ENCODE measurements at regions not wholly inside any gene's neighbourhood (a gene's known extent, or its start where the extent isn't known, plus 50 kb on each side); places are given as distances from the start of the nearest gene placed in this dataset.

DNA sequence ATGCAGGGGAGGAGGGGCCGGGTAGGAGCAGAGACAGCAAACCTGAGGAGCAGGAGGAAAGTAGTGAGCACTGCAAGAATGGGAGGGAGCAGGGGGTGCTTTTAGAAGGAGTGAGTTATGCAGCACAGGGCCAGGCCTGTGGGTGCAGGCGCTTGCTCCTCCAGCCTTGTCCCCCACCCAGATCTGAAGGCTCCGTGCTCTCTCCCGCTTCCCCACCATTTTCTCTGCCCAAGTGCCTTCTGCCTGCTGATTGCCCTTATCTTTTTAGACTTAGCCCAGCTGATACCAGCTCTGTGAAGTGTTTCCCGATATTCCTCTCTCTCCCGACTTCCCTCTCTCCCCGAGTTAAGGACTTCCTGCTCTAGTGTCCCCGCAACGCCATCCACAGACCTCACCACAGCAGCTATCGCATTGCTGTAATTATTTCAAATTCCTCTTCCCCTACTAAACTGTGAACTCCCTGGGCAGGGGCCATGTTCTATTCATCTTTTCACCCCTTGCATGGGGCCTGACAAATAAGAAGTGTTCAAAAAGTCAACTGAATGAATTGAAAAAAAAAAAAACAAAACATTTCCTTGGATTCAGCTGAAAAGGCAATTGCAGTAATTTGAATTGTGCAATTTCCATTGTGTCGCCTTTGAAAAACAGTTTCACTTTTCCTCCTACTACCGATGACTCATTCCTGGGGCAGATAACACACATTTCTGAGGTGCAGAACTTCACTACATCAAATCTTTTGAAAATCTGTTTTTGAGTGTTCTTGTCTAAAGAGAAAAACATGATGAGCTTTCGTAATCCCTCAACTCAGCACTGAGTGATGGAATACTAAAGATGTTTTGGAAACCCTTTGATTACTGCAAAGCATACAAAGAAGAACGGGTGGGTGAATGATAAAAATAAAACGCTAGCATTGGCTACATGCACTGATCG, 69.7 kb upstream of the BMAL1 start:
- peak; percentile 40 to 49 for DNase-seq
- POLR2A ChIA-PET, result interaction anchor here (1.0 kb wide), 1 partner anchor 255 kb away, joined by 3 read pairs; the partner anchor contains the start of gene BTBD10
- H3K4me3 Mint-ChIP-seq (ENCODE audit: unreplicated experiment), result peak overlapping the region; percentile 79
- H3K9me3 ChIP-seq, result no peaks in the 10 kb centered on the region
- intact Hi-C loops (cut with micrococcal nuclease; ENCODE audit: unreplicated experiment), result loop anchor here (1.0 kb wide), 2 partner anchors 25 to 244 kb away; no protein-coding TSS in a partner anchor
- H3K27ac Mint-ChIP-seq (ENCODE audit: unreplicated experiment), result peak overlapping the region; percentile 92
- no peaks in the 10 kb centered on the region for H3K9me3 Mint-ChIP-seq (ENCODE audit: unreplicated experiment)
- TF ChIP-seq, protein P1, sequence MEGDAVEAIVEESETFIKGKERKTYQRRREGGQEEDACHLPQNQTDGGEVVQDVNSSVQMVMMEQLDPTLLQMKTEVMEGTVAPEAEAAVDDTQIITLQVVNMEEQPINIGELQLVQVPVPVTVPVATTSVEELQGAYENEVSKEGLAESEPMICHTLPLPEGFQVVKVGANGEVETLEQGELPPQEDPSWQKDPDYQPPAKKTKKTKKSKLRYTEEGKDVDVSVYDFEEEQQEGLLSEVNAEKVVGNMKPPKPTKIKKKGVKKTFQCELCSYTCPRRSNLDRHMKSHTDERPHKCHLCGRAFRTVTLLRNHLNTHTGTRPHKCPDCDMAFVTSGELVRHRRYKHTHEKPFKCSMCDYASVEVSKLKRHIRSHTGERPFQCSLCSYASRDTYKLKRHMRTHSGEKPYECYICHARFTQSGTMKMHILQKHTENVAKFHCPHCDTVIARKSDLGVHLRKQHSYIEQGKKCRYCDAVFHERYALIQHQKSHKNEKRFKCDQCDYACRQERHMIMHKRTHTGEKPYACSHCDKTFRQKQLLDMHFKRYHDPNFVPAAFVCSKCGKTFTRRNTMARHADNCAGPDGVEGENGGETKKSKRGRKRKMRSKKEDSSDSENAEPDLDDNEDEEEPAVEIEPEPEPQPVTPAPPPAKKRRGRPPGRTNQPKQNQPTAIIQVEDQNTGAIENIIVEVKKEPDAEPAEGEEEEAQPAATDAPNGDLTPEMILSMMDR (IDR thresholded peaks at IDR 0.05; ENCODE audit: insufficient read depth in 1 of 2, low read depth in 1 of 2, low read length in 1 of 2, severe bottlenecking in 1 of 2, unreplicated experiment in 1 of 2), result no peak
- no peaks in the 10 kb centered on the region for H3K36me3 ChIP-seq (ENCODE audit: control insufficient read depth, insufficient read depth, low read length)
- CTCF ChIA-PET, result interaction anchor here (0.7 to 2.1 kb wide), 4 partner anchors 55 to 244 kb away, joined by 3 to 9 read pairs (median 4); no protein-coding TSS in a partner anchor
- H3K27me3 Mint-ChIP-seq (ENCODE audit: insufficient read depth, unreplicated experiment), result no peaks in the 10 kb centered on the region
- no peaks in the 10 kb centered on the region for H3K36me3 Mint-ChIP-seq (ENCODE audit: insufficient read depth, unreplicated experiment)
- H3K4me1 ChIP-seq, result peaks cover 12% of the 10 kb centered on the region
- no peaks in the 10 kb centered on the region for H3K27me3 ChIP-seq (replicated peaks; ENCODE audit: control insufficient read depth, insufficient read depth, low read length)
- peaks cover 19% of the 10 kb centered on the region for H3K4me1 Mint-ChIP-seq (ENCODE audit: low read depth, unreplicated experiment)
- H3K4me3 ChIP-seq (ENCODE audit: low read depth, low read length), result peak overlapping the region; percentile 32
- no TSS peak for BruUV-seq (replicated peaks)

DNA sequence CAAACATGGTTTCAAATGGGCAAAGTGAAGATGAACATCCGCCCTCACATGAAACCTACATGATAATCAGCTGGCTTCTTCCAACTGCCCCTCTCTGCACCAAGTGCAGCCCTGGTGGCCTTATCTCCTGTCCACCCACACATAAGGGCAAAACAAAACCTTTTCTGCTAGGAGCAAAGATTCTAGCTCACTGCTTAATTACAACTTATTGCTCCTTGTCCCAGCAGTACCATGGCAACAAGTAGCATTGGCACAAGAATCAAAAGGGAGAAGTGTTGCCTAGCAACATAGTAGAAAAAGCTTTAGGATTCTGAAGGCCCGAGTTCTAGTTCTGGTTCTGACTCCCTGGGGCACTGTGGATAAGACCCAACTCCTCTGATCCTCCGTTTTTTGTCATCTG, 68.7 kb upstream of the BMAL1 start:
- Mint-ChIP-seq H3K9me3 (ENCODE audit: unreplicated experiment) (no peaks in the 10 kb centered on the region), H3K4me3 (ENCODE audit: unreplicated experiment) (no peak overlapping the region), H3K27ac (ENCODE audit: unreplicated experiment) (no peak overlapping the region), H3K4me1 (ENCODE audit: low read depth, unreplicated experiment) (peaks cover 19% of the 10 kb centered on the region), H3K27me3 (ENCODE audit: insufficient read depth, unreplicated experiment) (no peaks in the 10 kb centered on the region), H3K36me3 (ENCODE audit: insufficient read depth, unreplicated experiment) (no peaks in the 10 kb centered on the region)
- H3K27me3 ChIP-seq (replicated peaks; ENCODE audit: control insufficient read depth, insufficient read depth, low read length), result no peaks in the 10 kb centered on the region
- no peak overlapping the region for H3K4me3 ChIP-seq (ENCODE audit: low read depth, low read length)
- DNase-seq, result no peak
- no peaks in the 10 kb centered on the region for H3K9me3 ChIP-seq
- ChIA-PET POLR2A (no interaction called here), CTCF (interaction anchor here (1.9 to 2.5 kb wide), 3 partner anchors 127 to 245 kb away, joined by 9 to 32 read pairs (median 19); no protein-coding TSS in a partner anchor)
- BruUV-seq (replicated peaks), result no TSS peak
- no peaks in the 10 kb centered on the region for H3K36me3 ChIP-seq (ENCODE audit: control insufficient read depth, insufficient read depth, low read length)
- intact Hi-C loops (cut with micrococcal nuclease; ENCODE audit: unreplicated experiment), result no loop called here
- TF ChIP-seq, protein P1 (IDR thresholded peaks at IDR 0.05; ENCODE audit: insufficient read depth in 1 of 2, low read depth in 1 of 2, low read length in 1 of 2, severe bottlenecking in 1 of 2, unreplicated experiment in 1 of 2), result no peak
- peaks cover 12% of the 10 kb centered on the region for H3K4me1 ChIP-seq

DNA sequence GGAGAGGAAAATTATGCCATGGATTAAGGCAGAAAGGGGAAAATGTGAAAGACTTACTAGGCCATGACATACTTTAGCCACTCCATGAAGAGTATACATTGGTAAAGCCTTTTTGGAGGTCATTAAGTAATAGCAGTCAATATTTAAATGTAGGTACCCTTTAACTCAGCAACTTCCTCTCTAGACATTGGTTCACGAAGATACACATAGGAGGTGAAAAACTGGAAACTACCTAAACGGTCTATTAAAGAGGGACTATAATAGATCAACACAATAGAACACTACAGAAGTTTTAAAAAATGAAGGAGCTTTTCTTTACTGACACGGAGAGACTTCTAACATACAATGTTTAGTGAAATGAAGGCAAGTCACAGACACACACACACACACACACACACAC, 68.2 kb upstream of the BMAL1 start:
- Mint-ChIP-seq H3K4me1 (ENCODE audit: low read depth, unreplicated experiment) (peaks cover 19% of the 10 kb centered on the region), H3K36me3 (ENCODE audit: insufficient read depth, unreplicated experiment) (no peaks in the 10 kb centered on the region), H3K27ac (ENCODE audit: unreplicated experiment) (no peak overlapping the region), H3K4me3 (ENCODE audit: unreplicated experiment) (no peak overlapping the region), H3K9me3 (ENCODE audit: unreplicated experiment) (no peaks in the 10 kb centered on the region), H3K27me3 (ENCODE audit: insufficient read depth, unreplicated experiment) (no peaks in the 10 kb centered on the region)
- BruUV-seq (replicated peaks), result no TSS peak
- no peak for DNase-seq
- intact Hi-C loops (cut with micrococcal nuclease; ENCODE audit: unreplicated experiment), result no loop called here
- Histone ChIP-seq H3K9me3 (no peaks in the 10 kb centered on the region), H3K36me3 (ENCODE audit: control insufficient read depth, insufficient read depth, low read length) (no peaks in the 10 kb centered on the region), H3K4me3 (ENCODE audit: low read depth, low read length) (no peak overlapping the region), H3K27me3 (replicated peaks; ENCODE audit: control insufficient read depth, insufficient read depth, low read length) (no peaks in the 10 kb centered on the region), H3K4me1 (peaks cover 12% of the 10 kb centered on the region)
- POLR2A ChIA-PET, result no interaction called here
- CTCF ChIA-PET, result interaction anchor here (1.5 to 2.5 kb wide), 5 partner anchors 123 to 246 kb away, joined by 6 to 32 read pairs (median 11); no protein-coding TSS in a partner anchor
- TF ChIP-seq, protein P1 (IDR thresholded peaks at IDR 0.05; ENCODE audit: insufficient read depth in 1 of 2, low read depth in 1 of 2, low read length in 1 of 2, severe bottlenecking in 1 of 2, unreplicated experiment in 1 of 2), result no peak
